Loucy (cell line): ENCODE measurements at regions not wholly inside any gene's neighbourhood (a gene's known extent, or its start where the extent isn't known, plus 50 kb on each side); places are given as distances from the start of the nearest gene placed in this dataset.

Experiments used
- EZH2phosphoT487 ChIP-seq: fragments of 200-600 bp; IDR thresholded peaks from 2 replicates; pipeline ENCODE4 v1.6.1; 2018; ENCODE audit warnings: antibody characterized with exemption, mild to moderate bottlenecking, moderate library complexity, borderline replicate concordance
- TF ChIP-seq, protein P1 (sequence below): fragments of 200-600 bp; sonication (generic); conservative IDR thresholded peaks from 2 replicates; pipeline ENCODE4 v1.5.1; 2014; ENCODE audit warnings: mild to moderate bottlenecking, antibody characterized with exemption, low read length

DNA sequence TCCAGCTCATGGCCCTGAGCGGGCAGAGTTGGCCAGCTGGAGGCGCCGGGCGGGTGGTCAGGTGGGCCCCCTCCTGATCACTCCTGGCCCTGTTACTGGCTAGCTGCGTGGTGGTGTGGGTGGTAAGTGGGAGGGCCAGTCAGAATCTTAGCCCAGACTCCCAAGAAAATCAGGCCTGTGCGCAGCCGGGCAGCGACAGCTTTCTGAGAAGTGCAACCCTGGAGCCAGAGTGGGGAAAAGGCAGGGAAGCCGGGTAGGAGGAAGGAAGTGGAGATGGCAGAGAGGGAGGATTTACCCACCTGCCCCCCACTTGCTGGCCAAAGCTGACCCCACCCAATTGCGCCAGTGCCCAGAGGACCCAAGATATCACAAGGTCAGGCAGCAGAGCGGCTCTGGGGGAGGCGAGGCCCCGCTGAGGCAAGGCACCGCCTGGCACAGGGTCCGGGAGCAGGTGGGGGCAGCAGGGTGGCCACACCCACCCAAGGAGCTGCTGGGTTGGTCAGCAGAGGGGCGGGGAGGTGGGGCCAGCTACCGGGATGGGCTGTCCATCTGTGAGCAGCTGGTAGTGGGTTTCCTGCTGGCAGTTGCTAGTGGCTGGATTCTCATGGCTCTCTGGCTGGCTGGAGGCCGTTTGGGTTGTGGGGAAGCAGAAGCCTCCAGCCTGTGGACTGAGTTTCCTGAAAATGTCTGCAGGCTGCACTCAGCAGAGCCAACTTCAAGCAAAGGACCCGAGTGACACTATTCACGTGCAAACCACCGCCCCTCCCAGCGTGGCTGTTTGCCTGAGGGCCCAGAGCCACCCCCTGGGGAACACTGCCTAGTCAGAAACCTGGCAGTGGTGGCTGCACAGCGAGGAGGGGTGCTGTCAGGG, 196.4 kb downstream of the IGLL1 start:
- TF ChIP-seq, protein P1, sequence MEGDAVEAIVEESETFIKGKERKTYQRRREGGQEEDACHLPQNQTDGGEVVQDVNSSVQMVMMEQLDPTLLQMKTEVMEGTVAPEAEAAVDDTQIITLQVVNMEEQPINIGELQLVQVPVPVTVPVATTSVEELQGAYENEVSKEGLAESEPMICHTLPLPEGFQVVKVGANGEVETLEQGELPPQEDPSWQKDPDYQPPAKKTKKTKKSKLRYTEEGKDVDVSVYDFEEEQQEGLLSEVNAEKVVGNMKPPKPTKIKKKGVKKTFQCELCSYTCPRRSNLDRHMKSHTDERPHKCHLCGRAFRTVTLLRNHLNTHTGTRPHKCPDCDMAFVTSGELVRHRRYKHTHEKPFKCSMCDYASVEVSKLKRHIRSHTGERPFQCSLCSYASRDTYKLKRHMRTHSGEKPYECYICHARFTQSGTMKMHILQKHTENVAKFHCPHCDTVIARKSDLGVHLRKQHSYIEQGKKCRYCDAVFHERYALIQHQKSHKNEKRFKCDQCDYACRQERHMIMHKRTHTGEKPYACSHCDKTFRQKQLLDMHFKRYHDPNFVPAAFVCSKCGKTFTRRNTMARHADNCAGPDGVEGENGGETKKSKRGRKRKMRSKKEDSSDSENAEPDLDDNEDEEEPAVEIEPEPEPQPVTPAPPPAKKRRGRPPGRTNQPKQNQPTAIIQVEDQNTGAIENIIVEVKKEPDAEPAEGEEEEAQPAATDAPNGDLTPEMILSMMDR, result no peak
- TF ChIP-seq EZH2phosphoT487, result no peak
